Fibroblast of lung (primary cell): ENCODE measurements at regions not wholly inside any gene's neighbourhood (a gene's known extent, or its start where the extent isn't known, plus 50 kb on each side); places are given as distances from the start of the nearest gene placed in this dataset.

Experiments
- DNase-seq, 2 donors: peaks; one replicate each; pipeline versions ENCODE4 v3.0.0 to v3.0.0-alpha.2; 2010; ENCODE audit warnings: low read depth in 2 of 2
- H2AFZ ChIP-seq: 2 replicates; pipeline ENCODE4 v1.5.1; 2012; ENCODE audit warnings: low read length, control low read depth, inconsistent platforms
- H3K27ac ChIP-seq: 2 replicates; pipeline ENCODE4 v1.5.1; 2011; ENCODE audit warnings: low read length, control low read depth; ENCODE audit not compliant: insufficient read depth
- H3K27me3 ChIP-seq: 2 replicates; pipeline ENCODE4 v1.5.1; 2011; ENCODE audit warnings: mild to moderate bottlenecking, low read length; ENCODE audit not compliant: control insufficient read depth, insufficient read depth
- H3K36me3 ChIP-seq: 2 replicates; pipeline ENCODE4 v1.5.1; 2011; ENCODE audit warnings: low read length; ENCODE audit not compliant: control insufficient read depth, insufficient read depth
- H3K4me1 ChIP-seq: 2 replicates; pipeline ENCODE4 v1.5.1; 2011; ENCODE audit warnings: low read length; ENCODE audit not compliant: control insufficient read depth, insufficient read depth; ENCODE audit errors: extremely low read depth
- H3K4me2 ChIP-seq: 2 replicates; pipeline ENCODE4 v1.5.1; 2011; ENCODE audit warnings: low read length, control low read depth; ENCODE audit not compliant: insufficient read depth; ENCODE audit errors: extremely low read depth
- H3K4me3 ChIP-seq, 4 experiments: fragments of 200-600 bp in 1 of 4; sonication (generic) in 1 of 4; replicated peaks in 1 of 4; 2 replicates each; pipeline ENCODE4 v1.5.1; 2011 to 2016; ENCODE audit warnings: low read length in 4 of 4, low read depth in 3 of 4, mild to moderate bottlenecking in 3 of 4, control low read depth in 2 of 4, inconsistent platforms in 1 of 4, mixed read lengths in 1 of 4; ENCODE audit not compliant: insufficient read depth in 1 of 4; ENCODE audit errors: control extremely low read depth in 1 of 4
- H3K79me2 ChIP-seq: 2 replicates; pipeline ENCODE4 v1.5.1; 2012; ENCODE audit warnings: mild to moderate bottlenecking, low read length, inconsistent platforms; ENCODE audit not compliant: control insufficient read depth, insufficient read depth
- H3K9ac ChIP-seq: 2 replicates; pipeline ENCODE4 v1.5.1; 2011; ENCODE audit warnings: mild to moderate bottlenecking, low read length, control low read depth; ENCODE audit not compliant: insufficient read depth
- H3K9me3 ChIP-seq: 2 replicates; pipeline ENCODE4 v1.5.1; 2012; ENCODE audit warnings: low read depth, low read length; ENCODE audit not compliant: control insufficient read depth, insufficient read depth
- H4K20me1 ChIP-seq: 2 replicates; pipeline ENCODE4 v1.5.1; 2011; ENCODE audit warnings: low read length; ENCODE audit not compliant: control insufficient read depth, insufficient read depth; ENCODE audit errors: extremely low read depth
- EZH2 ChIP-seq: IDR thresholded peaks from 2 replicates; pipeline ENCODE4 v1.5.1; 2012; ENCODE audit warnings: low read length, control low read depth, mild to moderate bottlenecking; ENCODE audit errors: missing control alignments
- TF ChIP-seq, protein P1 (sequence below), 2 donors: IDR thresholded peaks in 1 of 2; conservative IDR thresholded peaks in 1 of 2; 1 replicate in 1 of 2; 2 replicates in 1 of 2; pipeline ENCODE4 v1.5.1; 2011 to 2012; ENCODE audit warnings: low read length in 2 of 2, control low read depth in 1 of 2, inconsistent platforms in 1 of 2, low read depth in 1 of 2, mild to moderate bottlenecking in 1 of 2

DNA sequence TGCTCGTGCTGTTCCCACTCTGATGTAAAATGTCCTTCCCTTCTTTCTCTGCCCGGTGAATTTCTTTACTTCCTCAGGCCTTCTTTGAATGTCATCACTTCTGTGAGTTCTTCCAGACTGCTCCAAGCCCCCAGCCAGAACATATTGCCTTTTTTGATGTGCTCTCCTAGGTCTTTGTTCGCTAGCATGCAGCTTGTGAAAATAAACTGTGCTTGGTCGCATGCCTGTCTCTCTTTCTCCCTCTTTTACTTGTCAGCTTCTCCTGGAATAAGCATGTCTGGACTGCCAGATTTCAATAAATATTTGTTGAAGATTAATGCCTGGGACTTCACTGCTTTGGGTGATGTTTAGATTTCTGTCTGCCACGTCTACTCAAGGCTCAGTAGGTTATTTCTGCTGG, 82.7 kb upstream of the ARHGAP28 start:
- H3K9me3 ChIP-seq = no peaks in the 10 kb centered on the region
- no peak overlapping the region for H3K27ac ChIP-seq
- no peaks in the 10 kb centered on the region for H3K4me1 ChIP-seq
- DNase-seq = peak in 1 of 2 donors; percentile 47
- H3K4me3 ChIP-seq = no peak overlapping the region
- H3K4me2 ChIP-seq = no peak overlapping the region
- TF ChIP-seq, protein P1, sequence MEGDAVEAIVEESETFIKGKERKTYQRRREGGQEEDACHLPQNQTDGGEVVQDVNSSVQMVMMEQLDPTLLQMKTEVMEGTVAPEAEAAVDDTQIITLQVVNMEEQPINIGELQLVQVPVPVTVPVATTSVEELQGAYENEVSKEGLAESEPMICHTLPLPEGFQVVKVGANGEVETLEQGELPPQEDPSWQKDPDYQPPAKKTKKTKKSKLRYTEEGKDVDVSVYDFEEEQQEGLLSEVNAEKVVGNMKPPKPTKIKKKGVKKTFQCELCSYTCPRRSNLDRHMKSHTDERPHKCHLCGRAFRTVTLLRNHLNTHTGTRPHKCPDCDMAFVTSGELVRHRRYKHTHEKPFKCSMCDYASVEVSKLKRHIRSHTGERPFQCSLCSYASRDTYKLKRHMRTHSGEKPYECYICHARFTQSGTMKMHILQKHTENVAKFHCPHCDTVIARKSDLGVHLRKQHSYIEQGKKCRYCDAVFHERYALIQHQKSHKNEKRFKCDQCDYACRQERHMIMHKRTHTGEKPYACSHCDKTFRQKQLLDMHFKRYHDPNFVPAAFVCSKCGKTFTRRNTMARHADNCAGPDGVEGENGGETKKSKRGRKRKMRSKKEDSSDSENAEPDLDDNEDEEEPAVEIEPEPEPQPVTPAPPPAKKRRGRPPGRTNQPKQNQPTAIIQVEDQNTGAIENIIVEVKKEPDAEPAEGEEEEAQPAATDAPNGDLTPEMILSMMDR (conservative IDR thresholded peaks at IDR 0.05 in 1 of 2, IDR thresholded peaks at IDR 0.05 in 1 of 2; ENCODE audit: low read depth in 1 of 2, low read length in 2 of 2) = no peak
- TF ChIP-seq EZH2 = no peak
- H3K9ac ChIP-seq = no peak overlapping the region
- no peaks in the 10 kb centered on the region for H3K79me2 ChIP-seq
- H4K20me1 ChIP-seq = no peaks in the 10 kb centered on the region
- no peak overlapping the region for H2AFZ ChIP-seq
- no peaks in the 10 kb centered on the region for H3K27me3 ChIP-seq
- H3K36me3 ChIP-seq = no peaks in the 10 kb centered on the region

DNA sequence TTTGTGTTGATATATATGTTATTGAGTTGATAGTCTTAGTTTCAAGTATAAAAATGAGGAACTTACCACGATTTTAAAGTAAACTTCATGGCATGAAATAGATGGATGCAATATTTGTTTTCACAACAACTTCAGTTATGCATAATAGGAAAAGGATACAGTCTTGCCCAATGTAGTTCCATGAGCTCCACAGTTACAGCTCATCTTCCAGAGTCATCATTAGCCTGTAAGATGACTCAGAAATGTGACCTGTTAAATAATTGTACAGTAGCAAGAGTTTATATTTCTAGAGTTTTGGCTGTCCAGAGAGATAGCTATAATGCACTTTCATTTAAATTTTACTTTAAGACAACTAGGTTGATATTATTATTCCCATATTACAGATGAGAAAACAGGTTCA, 80.9 kb upstream of the ARHGAP28 start:
- H3K9ac ChIP-seq = no peak overlapping the region
- no peaks in the 10 kb centered on the region for H3K4me1 ChIP-seq
- no peaks in the 10 kb centered on the region for H3K36me3 ChIP-seq
- H3K27me3 ChIP-seq = no peaks in the 10 kb centered on the region
- no peak overlapping the region for H3K4me2 ChIP-seq
- H3K4me3 ChIP-seq = no peak overlapping the region
- TF ChIP-seq EZH2 = no peak
- TF ChIP-seq, protein P1 (conservative IDR thresholded peaks at IDR 0.05 in 1 of 2, IDR thresholded peaks at IDR 0.05 in 1 of 2; ENCODE audit: low read depth in 1 of 2, low read length in 2 of 2) = no peak
- H4K20me1 ChIP-seq = no peaks in the 10 kb centered on the region
- no peak overlapping the region for H3K27ac ChIP-seq
- no peaks in the 10 kb centered on the region for H3K79me2 ChIP-seq
- H2AFZ ChIP-seq = no peak overlapping the region
- no peaks in the 10 kb centered on the region for H3K9me3 ChIP-seq
- DNase-seq = peak in 1 of 2 donors; percentile 43

DNA sequence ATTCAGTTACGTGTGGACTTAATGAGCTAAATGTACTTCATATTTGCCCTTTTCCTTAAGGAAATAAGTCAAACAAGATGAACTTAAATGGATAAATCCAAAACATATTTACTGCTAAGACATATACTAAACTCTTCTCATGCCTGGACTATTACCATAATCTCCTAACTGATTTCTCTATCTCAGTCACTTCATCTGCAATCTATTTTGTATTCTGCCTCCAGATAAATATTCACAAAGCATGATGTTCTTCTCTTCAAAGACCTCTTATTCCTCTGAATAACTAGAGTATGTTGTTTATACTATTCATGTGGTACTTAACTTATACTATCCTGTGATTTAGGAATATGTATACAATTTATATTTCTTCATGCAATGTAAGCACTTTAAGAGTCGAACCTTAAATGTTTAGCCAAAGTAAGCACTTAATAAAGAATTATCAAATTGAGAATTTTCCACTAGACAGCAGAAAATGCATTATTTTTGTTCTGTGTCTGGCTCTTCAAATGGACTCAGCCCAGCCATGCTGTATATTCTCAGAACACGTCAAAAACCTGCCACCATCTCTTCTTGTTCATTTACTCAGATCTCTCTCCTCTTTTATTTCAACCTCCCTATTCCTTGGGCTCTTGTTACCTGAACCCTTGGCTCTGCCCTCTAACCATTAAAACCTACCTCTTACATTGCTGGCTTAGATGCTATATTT, 79.9 kb upstream of the ARHGAP28 start:
- Histone ChIP-seq H3K9me3 (no peaks in the 10 kb centered on the region), H3K4me3 (no peak overlapping the region), H4K20me1 (no peaks in the 10 kb centered on the region), H3K36me3 (no peaks in the 10 kb centered on the region), H3K4me2 (no peak overlapping the region), H3K4me1 (no peaks in the 10 kb centered on the region), H3K27ac (no peak overlapping the region), H3K27me3 (no peaks in the 10 kb centered on the region), H3K9ac (no peak overlapping the region), H2AFZ (no peak overlapping the region), H3K79me2 (no peaks in the 10 kb centered on the region)
- TF ChIP-seq, protein P1 (conservative IDR thresholded peaks at IDR 0.05 in 1 of 2, IDR thresholded peaks at IDR 0.05 in 1 of 2; ENCODE audit: low read depth in 1 of 2, low read length in 2 of 2) = no peak
- no peak for TF ChIP-seq EZH2
- no peak for DNase-seq
